HCT116 (cell line): ENCODE measurements at regions not wholly inside any gene's neighbourhood (a gene's known extent, or its start where the extent isn't known, plus 50 kb on each side); places are given as distances from the start of the nearest gene placed in this dataset.

ENCODE experiments used
- ATAC-seq: fragments of 200-7000 bp; cut with Tn5 transposase; 2 replicates; pipeline ENCODE4 v1.9.1; 2020; ENCODE audit warnings: mild to moderate bottlenecking, moderate library complexity
- BruUV-seq: library from RNA; stranded (reverse); fragments of 400-500 nt; replicated peaks from 2 replicates; lab custom pipeline; 2021; lab: Mats Ljungman, UMichigan
- CTCF ChIA-PET: fragments of 300-600 bp; sonication (Branson Sonifier 250); formaldehyde crosslinking; loops from one replicate; lab custom pipeline; 2021; ENCODE audit warnings: antibody characterized with exemption; lab: Charles Lee
- POLR2A ChIA-PET: fragments of 300-600, 350-600 bp; sonication (Branson Sonifier 250); formaldehyde crosslinking; loops from one replicate; lab custom pipeline; 2021; ENCODE audit warnings: antibody characterized with exemption; lab: Charles Lee
- RAD21 ChIA-PET, 2 experiments: fragments of 300-600 bp; sonication (Branson Sonifier 250); formaldehyde crosslinking; loops; one replicate each; lab custom pipeline; 2023; ENCODE audit warnings: low total read pairs in 2 of 2; ENCODE audit not compliant: uncharacterized antibody in 2 of 2, unreplicated experiment in 2 of 2, low non-redundant PET in 1 of 2; lab: Charles Lee
- DNase-seq: peaks from one replicate; pipeline ENCODE4 v3.0.0-alpha.2; 2010; ENCODE audit warnings: low read depth, low spot score
- H2AFZ ChIP-seq: fragments of 200-600 bp; shearing (Covaris generic), sonication (generic); 2 replicates; pipeline ENCODE4 v1.6.1; 2017; ENCODE audit warnings: low read depth, mixed run types, mixed read lengths, antibody characterized with exemption, low read length; ENCODE audit not compliant: poor library complexity, severe bottlenecking
- H3K27ac ChIP-seq: 2 replicates; pipeline ENCODE4 v1.5.1; 2012; ENCODE audit warnings: low read depth, low read length
- H3K27me3 ChIP-seq: fragments of 200-600 bp; sonication (generic); 2 replicates; pipeline ENCODE4 v1.6.1; 2016; ENCODE audit warnings: mixed run types, low read length, mixed read lengths; ENCODE audit not compliant: insufficient read depth
- H3K36me3 ChIP-seq, 2 experiments: fragments of 200-500 bp in 1 of 2; fragments of 200-600 bp in 1 of 2; sonication (Bioruptor generic) in 1 of 2; sonication (generic) in 1 of 2; 2 replicates each; pipeline versions ENCODE4 v1.5.1 to v1.6.1; 2014 to 2016; ENCODE audit warnings: low read length in 2 of 2, inconsistent platforms in 1 of 2, mixed read lengths in 1 of 2, mixed run types in 1 of 2; ENCODE audit not compliant: insufficient read depth in 2 of 2, control insufficient read depth in 1 of 2
- H3K4me1 ChIP-seq, 2 experiments: fragments of 200-600 bp in 1 of 2; sonication (generic) in 1 of 2; 2 replicates each; pipeline versions ENCODE4 v1.5.1 to v1.6.1; 2012 to 2017; ENCODE audit warnings: low read length in 2 of 2, inconsistent platforms in 1 of 2, mild to moderate bottlenecking in 1 of 2, mixed read lengths in 1 of 2, mixed run types in 1 of 2, moderate library complexity in 1 of 2; ENCODE audit not compliant: insufficient read depth in 2 of 2, control insufficient read depth in 1 of 2
- H3K4me2 ChIP-seq: fragments of 200-600 bp; sonication (generic); 2 replicates; pipeline ENCODE4 v1.6.1; 2017; ENCODE audit warnings: mixed run types, low read length, mixed read lengths
- H3K4me3 ChIP-seq, 2 experiments: fragments of 200-600 bp in 1 of 2; sonication (generic) in 1 of 2; replicated peaks in 1 of 2; 2 replicates each; pipeline ENCODE4 v1.5.1; 2011 to 2016; ENCODE audit warnings: low read length in 2 of 2, control low read depth in 1 of 2, low read depth in 1 of 2, mild to moderate bottlenecking in 1 of 2, mixed read lengths in 1 of 2, mixed run types in 1 of 2
- H3K79me2 ChIP-seq: fragments of 200-600 bp; sonication (generic); 2 replicates; pipeline ENCODE4 v1.6.1; 2017; ENCODE audit warnings: mild to moderate bottlenecking, mixed run types, low read length, moderate library complexity, mixed read lengths; ENCODE audit not compliant: insufficient read depth
- H3K9ac ChIP-seq: fragments of 200-600 bp; sonication (generic); 2 replicates; pipeline ENCODE4 v1.6.1; 2016; ENCODE audit warnings: low read length, mixed read lengths
- H3K9me2 ChIP-seq: fragments of 200-600 bp; sonication (generic), shearing (Covaris generic); 2 replicates; pipeline ENCODE4 v1.6.1; 2017; ENCODE audit warnings: mixed run types, mild to moderate bottlenecking, moderate library complexity; ENCODE audit not compliant: insufficient read depth
- H3K9me3 ChIP-seq, 2 experiments: fragments of 200-500 bp in 1 of 2; fragments of 200-600 bp in 1 of 2; sonication (Bioruptor generic) in 1 of 2; sonication (generic) in 1 of 2; 2 replicates each; pipeline ENCODE4 v1.6.1; 2014 to 2017; ENCODE audit warnings: low read length in 2 of 2, mixed read lengths in 2 of 2, inconsistent platforms in 1 of 2, low read depth in 1 of 2, mild to moderate bottlenecking in 1 of 2, mixed run types in 1 of 2, moderate library complexity in 1 of 2; ENCODE audit not compliant: control insufficient read depth in 1 of 2, insufficient read depth in 1 of 2
- H4K20me1 ChIP-seq: fragments of 200-600 bp; sonication (generic), shearing (Covaris generic); 2 replicates; pipeline ENCODE4 v1.6.1; 2017; ENCODE audit warnings: mixed run types, mild to moderate bottlenecking, moderate library complexity; ENCODE audit not compliant: insufficient read depth
- ELF1 ChIP-seq: IDR thresholded peaks from 2 replicates; pipeline ENCODE4 v1.6.1; 2012; ENCODE audit warnings: low read depth, borderline replicate concordance
- EZH2 ChIP-seq: fragments of 200-600 bp; sonication (generic); IDR thresholded peaks from 2 replicates; pipeline ENCODE4 v1.6.1; 2017; ENCODE audit warnings: antibody characterized with exemption, mixed run types
- EZH2phosphoT487 ChIP-seq: fragments of 200-600 bp; IDR thresholded peaks from 2 replicates; pipeline ENCODE4 v1.6.1; 2018; ENCODE audit warnings: antibody characterized with exemption, borderline replicate concordance
- JUND ChIP-seq: IDR thresholded peaks from 2 replicates; pipeline ENCODE4 v1.6.1; 2012
- POLR2AphosphoS5 ChIP-seq: IDR thresholded peaks from 2 replicates; pipeline ENCODE4 v1.6.1; 2011; ENCODE audit warnings: mild to moderate bottlenecking, low read depth, low read length, moderate library complexity
- SIN3A ChIP-seq: IDR thresholded peaks from 2 replicates; pipeline ENCODE4 v1.6.1; 2012; ENCODE audit warnings: low read depth
- SRF ChIP-seq: IDR thresholded peaks from 2 replicates; pipeline ENCODE4 v1.6.1; 2012; ENCODE audit warnings: low read depth
- TCF7L2 ChIP-seq: IDR thresholded peaks from 2 replicates; pipeline ENCODE4 v1.7.0; 2011; ENCODE audit warnings: borderline replicate concordance, inconsistent platforms; ENCODE audit not compliant: insufficient read depth, insufficient read length; ENCODE audit errors: extremely low read depth
- YY1 ChIP-seq: IDR thresholded peaks from 2 replicates; pipeline ENCODE4 v1.6.1; 2011; ENCODE audit warnings: low read length, low read depth, moderate library complexity, mild to moderate bottlenecking; ENCODE audit not compliant: insufficient replicate concordance; ENCODE audit errors: extremely low read depth
- ZBTB33 ChIP-seq: IDR thresholded peaks from 2 replicates; pipeline ENCODE4 v1.6.1; 2011; ENCODE audit warnings: mild to moderate bottlenecking, low read length, moderate library complexity; ENCODE audit not compliant: insufficient replicate concordance; ENCODE audit errors: extremely low read depth
- ZFX ChIP-seq: fragments of 450-650 bp; IDR thresholded peaks from 2 replicates; pipeline ENCODE4 v1.6.1; 2017
- intact Hi-C: fragments of 100-400 bp; cut with micrococcal nuclease; formaldehyde crosslinking; loops from 2 replicates; pipeline ENCODE4 v1.10.0; 2022
- TF ChIP-seq, protein P1 (sequence below), 3 experiments: fragments of 200-600 bp in 1 of 3; sonication (generic) in 1 of 3; IDR thresholded peaks in 2 of 3; conservative IDR thresholded peaks in 1 of 3; 2 replicates each; pipeline ENCODE4 v1.5.1; 2012 to 2017; ENCODE audit warnings: low read depth in 2 of 3, low read length in 2 of 3, antibody characterized with exemption in 1 of 3, borderline replicate concordance in 1 of 3, control low read depth in 1 of 3, mild to moderate bottlenecking in 1 of 3, mixed read lengths in 1 of 3, mixed run types in 1 of 3, moderate library complexity in 1 of 3; ENCODE audit not compliant: insufficient read depth in 1 of 3
- TF ChIP-seq, protein P2 (sequence below): IDR thresholded peaks from 2 replicates; pipeline ENCODE4 v1.6.1; 2012

- Histone ChIP-seq H3K4me2 (no peak overlapping the region), H2AFZ (no peak overlapping the region), H4K20me1 (no peaks in the 10 kb centered on the region), H3K9ac (no peak overlapping the region), H3K9me2 (no peaks in the 10 kb centered on the region), H3K36me3 (no peaks in the 10 kb centered on the region), H3K27me3 (peaks cover 18% of the 10 kb centered on the region; the same call in 1 of the 2 replicates), H3K4me1 (peaks cover 0 to 7% of the 10 kb centered on the region in 2 experiments; a peak in 1 of 4 replicates), H3K27ac (no peak overlapping the region), H3K79me2 (no peaks in the 10 kb centered on the region), H3K4me3 (no peak overlapping the region), H3K9me3 (no peaks in the 10 kb centered on the region)
- ChIA-PET RAD21 (no interaction called here), POLR2A (no interaction called here), CTCF (no interaction called here)
- TF ChIP-seq ZFX: no peak
- no peak for TF ChIP-seq SRF
- no peak for TF ChIP-seq POLR2AphosphoS5
- no peak for ATAC-seq
- no TSS peak for BruUV-seq
- intact Hi-C loops: no loop called here
- no peak for DNase-seq
Observed at GRCh38 chr2:239557516-239557915, 156.7 kb upstream of the HDAC4 start.

- Histone ChIP-seq H4K20me1 (no peaks in the 10 kb centered on the region), H3K36me3 (no peaks in the 10 kb centered on the region), H3K27me3 (peaks cover 13% of the 10 kb centered on the region; the same call in 1 of the 2 replicates)
- RAD21 ChIA-PET: no interaction called here
- intact Hi-C loops: no loop called here
- ATAC-seq: no peak
- no peak for TF ChIP-seq JUND
- TF ChIP-seq, protein P1, sequence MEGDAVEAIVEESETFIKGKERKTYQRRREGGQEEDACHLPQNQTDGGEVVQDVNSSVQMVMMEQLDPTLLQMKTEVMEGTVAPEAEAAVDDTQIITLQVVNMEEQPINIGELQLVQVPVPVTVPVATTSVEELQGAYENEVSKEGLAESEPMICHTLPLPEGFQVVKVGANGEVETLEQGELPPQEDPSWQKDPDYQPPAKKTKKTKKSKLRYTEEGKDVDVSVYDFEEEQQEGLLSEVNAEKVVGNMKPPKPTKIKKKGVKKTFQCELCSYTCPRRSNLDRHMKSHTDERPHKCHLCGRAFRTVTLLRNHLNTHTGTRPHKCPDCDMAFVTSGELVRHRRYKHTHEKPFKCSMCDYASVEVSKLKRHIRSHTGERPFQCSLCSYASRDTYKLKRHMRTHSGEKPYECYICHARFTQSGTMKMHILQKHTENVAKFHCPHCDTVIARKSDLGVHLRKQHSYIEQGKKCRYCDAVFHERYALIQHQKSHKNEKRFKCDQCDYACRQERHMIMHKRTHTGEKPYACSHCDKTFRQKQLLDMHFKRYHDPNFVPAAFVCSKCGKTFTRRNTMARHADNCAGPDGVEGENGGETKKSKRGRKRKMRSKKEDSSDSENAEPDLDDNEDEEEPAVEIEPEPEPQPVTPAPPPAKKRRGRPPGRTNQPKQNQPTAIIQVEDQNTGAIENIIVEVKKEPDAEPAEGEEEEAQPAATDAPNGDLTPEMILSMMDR (IDR thresholded peaks at IDR 0.05 in 2 of 3, conservative IDR thresholded peaks at IDR 0.05 in 1 of 3; ENCODE audit: borderline replicate concordance in 1 of 3, insufficient read depth in 1 of 3, low read depth in 2 of 3, low read length in 2 of 3): no peak
- no peak for TF ChIP-seq ELF1
- no peak for TF ChIP-seq YY1
- no peak for TF ChIP-seq SIN3A
- TF ChIP-seq EZH2: no peak
- TF ChIP-seq, protein P2, sequence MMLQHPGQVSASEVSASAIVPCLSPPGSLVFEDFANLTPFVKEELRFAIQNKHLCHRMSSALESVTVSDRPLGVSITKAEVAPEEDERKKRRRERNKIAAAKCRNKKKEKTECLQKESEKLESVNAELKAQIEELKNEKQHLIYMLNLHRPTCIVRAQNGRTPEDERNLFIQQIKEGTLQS: no peak
- no peak for TF ChIP-seq ZBTB33
- TF ChIP-seq TCF7L2: no peak
- TF ChIP-seq EZH2phosphoT487: no peak
- TF ChIP-seq ZFX: no peak
- TF ChIP-seq, all 23 proteins: peak for 0
- no peak overlapping the region for H3K4me3 ChIP-seq
- H3K4me1 ChIP-seq: peaks cover 0 to 15% of the 10 kb centered on the region in 2 experiments; a peak in 1 of 4 replicates
- BruUV-seq: no TSS peak
- ChIA-PET POLR2A (no interaction called here), CTCF (no interaction called here)
- H2AFZ ChIP-seq: no peak overlapping the region
- no peaks in the 10 kb centered on the region for H3K9me3 ChIP-seq
- no peak overlapping the region for H3K4me2 ChIP-seq
- no peak overlapping the region for H3K9ac ChIP-seq
- H3K27ac ChIP-seq: no peak overlapping the region
- no peaks in the 10 kb centered on the region for H3K79me2 ChIP-seq
- H3K9me2 ChIP-seq: no peaks in the 10 kb centered on the region
- no peak for DNase-seq
Observed at GRCh38 chr2:239555571-239555905, 154.7 kb upstream of the HDAC4 start.
